WTC11 (cell line): ENCODE measurements at regions not wholly inside any gene's neighbourhood (a gene's known extent, or its start where the extent isn't known, plus 50 kb on each side); places are given as distances from the start of the nearest gene placed in this dataset.

ENCODE experiments used
- ATAC-seq: fragments of 200-7000 bp; cut with Tn5 transposase; 2 replicates; pipeline ENCODE4 v1.10.0; 2021; ENCODE audit warnings: mild to moderate bottlenecking, moderate library complexity
- CTCF ChIA-PET: fragments of 300-600 bp; sonication (Branson Sonifier 250); formaldehyde crosslinking; loops from one replicate; lab custom pipeline; 2021; ENCODE audit warnings: antibody characterized with exemption; lab: Charles Lee
- POLR2A ChIA-PET: fragments of 350-600 bp; sonication (Branson Sonifier 250); formaldehyde crosslinking; loops from one replicate; lab custom pipeline; 2021; ENCODE audit warnings: antibody characterized with exemption; lab: Charles Lee
- DNase-seq: peaks from one replicate; pipeline ENCODE4 v3.0.0; 2021; ENCODE audit warnings: low spot score
- H3K27ac Mint-ChIP-seq: 2 replicates; pipeline ENCODE4 v1.8.0; 2021; ENCODE audit warnings: mixed read lengths
- H3K27me3 Mint-ChIP-seq: 2 replicates; pipeline ENCODE4 v1.8.0; 2021; ENCODE audit warnings: low read depth, mild to moderate bottlenecking, moderate library complexity, mixed read lengths
- H3K36me3 Mint-ChIP-seq: 2 replicates; pipeline ENCODE4 v1.8.0; 2021; ENCODE audit warnings: mixed read lengths
- H3K4me1 Mint-ChIP-seq: 2 replicates; pipeline ENCODE4 v1.8.0; 2022; ENCODE audit warnings: mixed read lengths
- H3K4me3 Mint-ChIP-seq: 2 replicates; pipeline ENCODE4 v1.8.0; 2021; ENCODE audit warnings: mild to moderate bottlenecking, moderate library complexity, mixed read lengths
- H3K9me3 Mint-ChIP-seq: 2 replicates; pipeline ENCODE4 v1.8.0; 2021; ENCODE audit warnings: mixed read lengths
- AFF4 ChIP-seq: sonication (generic); formaldehyde crosslinking; IDR thresholded peaks from 2 replicates; pipeline ENCODE4 v1.8.1; 2023; ENCODE audit warnings: mild to moderate bottlenecking, missing genetic modification reagents, borderline replicate concordance
- ATF2 ChIP-seq: sonication (generic); formaldehyde crosslinking; IDR thresholded peaks from 2 replicates; pipeline ENCODE4 v1.8.1; 2022; ENCODE audit warnings: low read depth, missing genetic modification reagents, borderline replicate concordance
- ATF3 ChIP-seq: sonication (generic); formaldehyde crosslinking; conservative IDR thresholded peaks from 2 replicates; pipeline ENCODE4 v1.8.1; 2022; ENCODE audit warnings: mild to moderate bottlenecking, missing genetic modification reagents
- E2F1 ChIP-seq: sonication (generic); formaldehyde crosslinking; IDR thresholded peaks from 2 replicates; pipeline ENCODE4 v1.8.0; 2022; ENCODE audit warnings: mild to moderate bottlenecking, missing genetic modification reagents
- E2F5 ChIP-seq: sonication (generic); formaldehyde crosslinking; IDR thresholded peaks from 2 replicates; pipeline ENCODE4 v1.8.1; 2022; ENCODE audit warnings: mild to moderate bottlenecking, moderate library complexity, missing genetic modification reagents
- MXD4 ChIP-seq: fragments of 250-450 bp; sonication (Bioruptor Pico); IDR thresholded peaks from 2 replicates; pipeline ENCODE4 v1.8.0; 2021; ENCODE audit warnings: mild to moderate bottlenecking, moderate library complexity, borderline replicate concordance
- NFYB ChIP-seq: sonication (generic); formaldehyde crosslinking; conservative IDR thresholded peaks from 2 replicates; pipeline ENCODE4 v1.8.0; 2022; ENCODE audit warnings: low read depth, missing genetic modification reagents
- NR1H2 ChIP-seq: sonication (generic); formaldehyde crosslinking; IDR thresholded peaks from 2 replicates; pipeline ENCODE4 v1.9.0; 2021; ENCODE audit warnings: mild to moderate bottlenecking, moderate library complexity, missing genetic modification reagents
- NR2C2 ChIP-seq: sonication (generic); formaldehyde crosslinking; IDR thresholded peaks from 2 replicates; pipeline ENCODE4 v1.8.0; 2022; ENCODE audit warnings: mild to moderate bottlenecking, missing genetic modification reagents
- RELA ChIP-seq: sonication (generic); formaldehyde crosslinking; IDR thresholded peaks from 2 replicates; pipeline ENCODE4 v1.8.1; 2022; ENCODE audit warnings: missing genetic modification reagents, mild to moderate bottlenecking, borderline replicate concordance
- USF1 ChIP-seq: sonication (generic); formaldehyde crosslinking; IDR thresholded peaks from 2 replicates; pipeline ENCODE4 v1.8.0; 2022; ENCODE audit warnings: mild to moderate bottlenecking, missing genetic modification reagents
- ZBTB21 ChIP-seq: sonication (generic); formaldehyde crosslinking; IDR thresholded peaks from 2 replicates; pipeline ENCODE4 v1.8.1; 2023; ENCODE audit warnings: mild to moderate bottlenecking, missing genetic modification reagents, borderline replicate concordance
- ZNF317 ChIP-seq: sonication (generic); formaldehyde crosslinking; IDR thresholded peaks from 2 replicates; pipeline ENCODE4 v1.8.1; 2023; ENCODE audit warnings: low read depth, mild to moderate bottlenecking, moderate library complexity, missing genetic modification reagents, borderline replicate concordance

GRCh38 chr5:154576429-154576806 lies 98.4 kb upstream of the HAND1 start (continued):
- TF ChIP-seq USF1 (CRISPR knock-in tag) (no peak), E2F1 (CRISPR knock-in tag) (no peak), MXD4 (CRISPR knock-in tag) (no peak), NR1H2 (no peak), ZBTB21 (CRISPR knock-in tag) (no peak), NFYB (no peak), ZNF317 (CRISPR knock-in tag) (no peak)
- TF ChIP-seq, all 79 proteins: peak for 0

GRCh38 chr5:154575546-154576428 lies 97.8 kb upstream of the HAND1 start:
- H3K36me3 Mint-ChIP-seq, result no peaks in the 10 kb centered on the region
- TF ChIP-seq ATF3 (CRISPR knock-in tag) (no peak), E2F5 (CRISPR knock-in tag) (no peak), NR2C2 (CRISPR knock-in tag) (no peak), AFF4 (CRISPR knock-in tag) (no peak), E2F1 (CRISPR knock-in tag) (no peak), ATF2 (no peak), RELA (CRISPR knock-in tag) (no peak)
- peaks cover 14% of the 10 kb centered on the region for H3K4me1 Mint-ChIP-seq
- peak; percentile 23; the same call in 1 of the 2 replicates for ATAC-seq
- no peak overlapping the region for H3K27ac Mint-ChIP-seq
- CTCF ChIA-PET, result interaction anchor here (0.7 to 4.7 kb wide), 7 partner anchors 34 to 153 kb away, joined by 3 to 45 read pairs (median 7); no protein-coding TSS in a partner anchor
- POLR2A ChIA-PET, result no interaction called here
- no peaks in the 10 kb centered on the region for H3K9me3 Mint-ChIP-seq
- H3K27me3 Mint-ChIP-seq, result peaks cover 4% of the 10 kb centered on the region
- no peak overlapping the region for H3K4me3 Mint-ChIP-seq
- DNase-seq, result no peak
